Hindlimb muscle (tissue), 1 donor: ENCODE measurements at regions not wholly inside any gene's neighbourhood (a gene's known extent, or its start where the extent isn't known, plus 50 kb on each side); places are given as distances from the start of the nearest gene placed in this dataset.
A peak's percentile ranks its signal among the peaks of the same experiment; 100 is the strongest.
"Not testable (repeated sequence)": the region's sequence is repeated elsewhere in the genome, so short reads cannot be mapped to it uniquely, and the experiment has no call there.

Source experiments
- DNase-seq: peaks from one replicate; pipeline ENCODE4 v3.0.0-alpha.2; 2013

DNA sequence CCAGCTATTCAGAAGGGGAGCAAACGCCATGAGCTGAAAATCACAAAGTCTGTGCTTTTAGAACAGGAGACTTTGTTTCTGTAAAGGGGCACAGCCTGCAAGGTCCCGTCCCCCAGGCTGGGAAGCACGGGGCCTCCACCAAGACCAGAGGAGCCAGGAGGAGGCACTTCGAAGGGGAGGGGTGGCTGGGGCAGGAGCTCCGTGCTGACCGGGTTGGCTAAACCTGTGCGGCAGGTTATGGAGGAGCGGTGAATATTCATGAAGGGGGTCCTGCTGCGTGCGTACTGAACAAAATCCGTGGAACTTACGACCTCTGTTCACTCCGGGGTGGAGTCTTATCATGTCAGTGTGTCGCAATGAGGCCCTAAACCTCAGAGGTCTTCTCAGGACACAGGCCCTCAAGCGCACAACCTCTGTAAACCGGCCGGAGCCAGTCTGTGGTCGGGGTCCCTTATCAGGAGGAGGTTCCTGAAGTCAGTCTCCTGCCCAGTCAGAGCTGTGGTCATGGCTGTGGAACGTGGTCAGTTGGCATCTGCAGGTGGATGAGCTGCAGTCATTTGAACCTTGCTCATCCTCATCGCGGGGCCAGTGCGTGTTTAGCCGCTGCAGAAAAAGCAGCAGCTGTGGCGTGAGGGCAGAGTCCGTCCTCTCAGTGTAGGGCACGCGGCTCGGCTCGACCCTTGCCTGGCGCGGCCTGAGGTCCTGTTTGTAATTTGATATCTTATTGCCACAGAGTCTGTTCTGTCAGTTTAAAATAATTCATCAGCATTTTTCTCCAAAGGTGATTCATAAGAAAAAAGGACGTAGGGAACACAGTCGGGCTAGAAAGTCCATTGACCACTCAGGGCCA lies 5507.7 kb upstream of the TPTE start:
- not testable (repeated sequence) for DNase-seq

GRCh38 chr21:5015187-5015586 lies 5506.2 kb upstream of the TPTE start:
- DNase-seq: not testable (repeated sequence)

- not testable (repeated sequence) for DNase-seq
Observed at GRCh38 chr21:5019120-5019519, 5502.3 kb upstream of the TPTE start.

DNA sequence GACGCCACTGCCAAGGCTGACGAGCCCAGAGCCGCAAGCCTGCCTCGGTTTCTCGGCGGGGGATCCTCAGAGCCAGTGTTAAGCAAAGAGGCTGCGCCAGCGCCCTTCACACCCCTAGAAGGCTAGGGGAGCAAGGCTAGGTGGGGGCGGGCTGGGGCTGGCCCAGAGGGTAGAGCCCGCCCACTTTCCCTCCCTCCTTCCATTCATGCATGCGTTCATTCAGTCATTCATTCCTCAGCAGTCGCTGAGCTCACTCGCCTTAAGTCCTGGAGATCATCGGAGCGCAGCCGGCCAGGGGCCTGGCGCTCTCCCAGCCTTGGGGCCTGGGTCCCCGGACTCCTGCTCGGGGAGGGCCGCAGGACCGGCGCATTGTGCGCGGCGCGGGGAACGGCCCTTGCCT lies 5499.6 kb upstream of the TPTE start:
- DNase-seq: not testable (repeated sequence)

GRCh38 chr21:5022254-5022653 lies 5499.1 kb upstream of the TPTE start:
- not testable (repeated sequence) for DNase-seq

GRCh38 chr21:5022748-5023147 lies 5498.6 kb upstream of the TPTE start:
- not testable (repeated sequence) for DNase-seq

DNA sequence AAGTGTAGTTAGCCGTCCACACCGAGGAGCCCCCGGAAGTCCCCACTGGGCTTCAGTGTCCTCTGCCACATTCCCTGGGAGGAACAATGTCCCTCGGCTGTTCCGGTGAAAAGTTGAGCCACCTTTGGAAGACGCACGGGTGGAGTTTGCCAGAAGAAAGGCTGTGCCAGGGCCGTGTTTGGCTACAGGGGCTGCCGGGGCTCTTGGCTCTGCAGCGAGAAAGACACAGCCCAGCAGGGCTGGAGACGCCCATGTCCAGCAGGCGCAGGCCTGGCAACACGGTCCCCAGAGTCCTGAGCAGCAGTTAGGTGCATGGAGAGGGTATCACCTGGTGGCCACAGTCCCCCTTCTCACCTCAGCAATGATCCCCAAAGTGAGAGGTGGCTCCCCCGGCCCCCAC lies 5486.2 kb upstream of the TPTE start:
- DNase-seq: not testable (repeated sequence)

DNA sequence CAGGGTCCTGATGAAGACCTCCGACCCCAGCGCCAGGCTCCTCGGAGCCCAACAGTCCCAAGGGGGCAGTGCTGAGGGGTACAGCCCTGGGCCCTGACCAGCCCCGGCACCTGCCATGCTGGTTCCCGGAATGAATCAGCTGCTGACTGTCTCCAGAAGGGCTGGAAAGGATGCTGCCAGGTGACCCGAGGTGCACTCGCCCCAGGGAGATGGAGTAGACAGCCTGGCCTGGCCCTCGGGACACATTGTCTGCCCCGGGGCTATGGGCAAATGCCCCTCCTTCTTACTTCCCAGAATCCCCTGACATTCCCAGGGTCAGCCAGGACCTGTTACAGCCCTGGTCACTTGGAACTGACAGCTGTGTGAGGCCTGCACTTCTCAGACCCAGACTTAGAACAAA lies 5485.8 kb upstream of the TPTE start:
- not testable (repeated sequence) for DNase-seq

DNA sequence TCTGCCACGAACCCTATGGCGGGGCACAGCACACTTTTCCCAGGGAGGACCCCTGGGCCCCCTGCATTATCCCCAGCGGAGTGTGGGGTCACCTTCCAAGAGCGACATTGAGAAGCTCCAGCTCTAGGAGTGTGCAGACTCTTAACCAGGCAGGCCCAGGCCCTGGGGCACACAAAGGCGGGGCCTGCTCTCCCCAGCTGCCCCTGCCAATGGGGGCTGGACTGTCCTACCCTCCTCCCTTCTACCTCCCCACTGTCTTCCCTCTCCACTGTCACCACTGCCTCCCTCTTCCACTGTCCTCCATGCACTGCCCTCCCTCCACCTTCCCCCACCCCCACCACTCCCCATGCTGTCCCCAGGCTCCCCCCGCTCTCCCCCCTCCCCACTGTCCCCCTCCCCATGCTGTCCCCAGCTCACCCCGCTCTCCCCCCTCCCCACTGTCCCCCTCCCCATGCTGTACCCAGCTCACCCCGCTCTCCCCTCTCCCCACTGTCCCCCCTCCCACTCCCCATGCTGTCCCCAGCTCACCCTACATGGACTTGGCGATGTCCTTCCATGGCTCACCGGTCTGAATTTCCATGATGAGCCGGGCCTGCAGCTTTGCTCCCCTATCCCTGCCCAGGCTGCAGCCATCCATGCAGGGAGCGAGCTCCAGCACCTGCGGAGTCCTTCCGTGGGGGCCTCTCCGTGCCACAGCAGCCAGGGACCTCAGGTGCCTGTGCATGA lies 5483.6 kb upstream of the TPTE start:
- not testable (repeated sequence) for DNase-seq

DNA sequence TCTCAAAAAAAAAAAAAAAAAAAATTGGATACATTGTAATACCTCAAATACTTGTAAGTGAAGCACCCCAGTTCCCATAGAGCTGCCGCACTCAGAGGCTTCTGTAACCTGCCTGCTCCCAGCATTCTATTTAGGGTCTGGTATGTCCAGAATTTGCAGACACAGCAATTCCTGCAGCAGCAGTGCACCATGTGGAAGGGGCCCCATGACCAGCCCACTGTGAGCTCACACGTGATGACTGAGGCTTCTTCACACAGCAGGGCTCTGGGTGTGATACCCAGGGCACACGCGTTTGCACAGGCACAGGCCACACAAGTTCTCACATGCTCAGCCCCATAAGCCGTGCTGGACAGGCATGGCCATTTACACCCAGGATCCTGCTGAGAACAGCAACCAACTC lies 5481.5 kb upstream of the TPTE start:
- not testable (repeated sequence) for DNase-seq

- not testable (repeated sequence) for DNase-seq
Observed at GRCh38 chr21:5042583-5042982, 5478.8 kb upstream of the TPTE start.

DNA sequence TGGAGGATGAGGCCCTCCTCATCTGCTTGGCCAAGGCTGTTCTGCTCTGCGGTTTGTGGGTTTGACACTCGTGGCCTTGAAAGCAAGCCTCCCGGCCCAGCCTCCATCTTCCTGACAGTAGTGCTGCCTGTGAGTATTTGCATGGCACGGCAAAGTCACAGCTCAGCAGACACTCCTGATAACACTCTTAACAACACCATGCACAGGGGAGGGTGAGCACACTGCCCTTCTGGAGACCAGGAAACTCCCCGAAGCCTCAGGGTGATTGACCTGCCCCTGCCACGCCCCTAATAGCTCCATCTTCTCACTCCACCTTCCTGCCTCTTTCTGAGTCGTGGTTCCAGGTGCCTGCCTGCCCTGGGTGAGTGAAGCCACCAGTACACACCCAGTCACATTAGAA lies 5476.6 kb upstream of the TPTE start:
- not testable (repeated sequence) for DNase-seq

DNA sequence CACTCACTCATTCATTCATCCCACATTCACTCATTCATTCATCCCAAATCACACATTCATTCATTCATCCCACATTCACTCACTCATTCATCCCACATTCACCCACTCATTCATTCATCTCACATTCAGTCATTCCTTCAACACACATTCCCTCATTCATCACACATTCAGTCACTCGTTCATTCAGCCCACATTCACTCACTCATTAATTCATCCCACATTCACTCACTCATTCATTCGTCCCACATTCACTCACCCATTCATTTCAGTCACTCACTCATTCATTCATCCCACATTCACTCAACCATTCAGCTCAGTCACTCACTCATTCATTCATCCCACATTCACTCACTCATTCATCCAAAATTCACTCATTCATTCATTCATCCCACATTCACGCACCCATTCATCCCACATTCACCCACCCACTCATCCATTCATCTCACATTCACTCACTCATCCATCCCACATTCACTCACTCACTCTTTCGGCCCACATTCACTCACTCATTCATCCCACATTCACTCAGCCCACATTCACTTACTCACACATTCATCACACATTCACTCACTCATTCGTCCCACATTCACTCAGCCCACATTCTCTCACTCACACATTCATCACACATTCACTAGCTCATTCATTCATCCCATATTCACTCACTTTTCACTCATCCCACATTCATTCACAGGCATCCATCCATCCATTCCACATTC lies 5469.9 kb upstream of the TPTE start:
- DNase-seq: not testable (repeated sequence)

DNA sequence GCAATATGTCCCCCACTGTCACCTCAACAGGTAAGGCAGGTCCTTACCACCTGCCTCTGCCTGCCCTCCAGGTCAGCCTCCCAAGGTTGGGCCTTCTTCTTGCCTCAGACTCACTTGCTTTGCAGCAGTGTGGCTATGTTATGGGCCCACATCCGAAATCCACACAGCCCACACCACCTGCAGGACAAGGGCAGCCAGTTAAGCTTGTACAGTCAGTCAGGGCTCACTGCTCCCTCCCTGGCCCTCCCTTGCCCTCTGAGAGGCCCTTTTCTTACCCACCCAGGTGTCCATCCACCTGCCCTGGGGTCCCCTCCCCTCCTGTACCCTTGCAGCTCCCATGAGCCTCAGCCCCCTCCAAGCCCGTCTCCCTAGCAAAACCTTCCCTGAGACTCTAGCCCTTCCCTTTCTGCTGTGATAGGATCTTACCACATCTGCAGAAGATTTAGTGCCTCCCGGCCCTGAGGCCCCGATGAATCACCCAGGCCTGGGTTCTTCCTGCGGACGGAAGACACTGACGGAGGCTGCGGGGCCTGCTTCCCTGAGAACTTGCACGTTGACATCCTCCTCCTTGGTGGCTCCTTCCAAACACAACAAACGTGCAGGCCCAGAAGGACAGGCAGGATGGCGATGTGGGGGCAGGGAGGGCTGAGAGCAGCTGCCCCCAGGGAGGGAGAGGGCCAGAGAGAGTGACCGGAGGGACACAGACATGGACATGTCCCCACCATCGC lies 5466.2 kb upstream of the TPTE start:
- not testable (repeated sequence) for DNase-seq

GRCh38 chr21:5055996-5056962 lies 5465.1 kb upstream of the TPTE start:
- not testable (repeated sequence) for DNase-seq

GRCh38 chr21:5057077-5057476 lies 5464.3 kb upstream of the TPTE start:
- DNase-seq: not testable (repeated sequence)

DNA sequence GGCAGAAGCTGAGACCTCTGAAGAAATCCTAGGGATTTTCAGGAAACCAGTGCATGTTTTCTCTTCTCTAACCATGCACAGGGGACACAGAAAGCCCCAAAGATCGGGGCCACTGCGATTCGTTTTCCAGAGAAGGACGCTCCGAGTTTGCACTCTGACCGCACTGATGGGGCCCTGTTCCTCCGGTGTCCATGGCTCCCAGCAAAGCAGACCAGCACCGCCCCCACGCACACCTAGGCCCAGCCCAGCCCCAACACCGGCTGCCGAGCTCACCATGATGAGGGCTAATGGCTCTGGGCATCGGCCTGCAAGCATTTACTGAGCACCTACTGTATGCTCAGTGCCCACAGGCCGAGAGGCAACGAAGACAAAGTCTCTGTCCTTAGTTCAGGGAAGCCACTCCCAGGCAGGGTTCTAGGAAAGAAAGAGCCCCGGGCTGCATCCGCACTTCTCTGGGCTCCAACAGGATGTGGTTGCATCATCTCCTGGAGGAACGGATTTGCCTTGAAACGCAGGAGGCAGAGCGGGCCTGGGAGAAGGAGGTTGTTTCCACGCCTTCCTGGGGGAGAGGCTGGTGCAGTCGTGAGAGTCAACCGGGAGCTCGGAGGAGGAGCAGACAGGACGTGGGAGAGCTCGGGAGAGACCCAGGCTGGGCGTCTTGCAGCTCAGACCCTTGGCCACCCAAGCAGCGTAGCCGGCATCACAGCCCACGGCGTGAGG lies 5460.9 kb upstream of the TPTE start:
- not testable (repeated sequence) for DNase-seq

DNA sequence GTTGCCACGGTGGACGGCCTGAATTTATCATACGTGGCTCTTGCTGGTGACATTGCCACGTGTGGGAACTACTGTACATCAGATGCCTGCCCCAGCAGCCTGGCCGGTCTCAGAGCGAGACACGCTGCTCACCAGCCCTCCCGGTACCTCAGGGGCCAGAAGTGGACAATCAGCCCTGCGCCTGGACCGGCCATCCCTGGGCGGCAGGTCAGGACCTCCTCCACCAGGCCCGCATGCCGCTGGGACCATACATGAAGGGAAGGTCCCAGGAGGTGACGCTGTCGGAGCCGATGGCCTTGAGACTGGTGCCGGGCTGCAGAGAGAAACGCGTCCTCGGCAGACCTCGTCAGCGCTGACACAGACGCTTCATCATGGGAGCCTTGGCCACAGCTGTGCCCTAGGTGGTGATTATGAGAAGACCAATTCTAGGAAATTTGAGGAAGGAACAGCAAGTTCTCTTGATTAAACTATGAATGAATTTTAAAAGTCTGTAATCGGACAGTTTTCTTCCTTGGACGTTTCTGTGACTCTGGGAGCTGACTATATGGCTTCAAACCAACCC lies 5456.7 kb upstream of the TPTE start:
- not testable (repeated sequence) for DNase-seq

GRCh38 chr21:5065240-5066211 lies 5455.9 kb upstream of the TPTE start:
- peak; percentile 13 for DNase-seq
